ENCODE measurements at regions not wholly inside any gene's neighbourhood (a gene's known extent, or its start where the extent isn't known, plus 50 kb on each side); places are given as distances from the start of the nearest gene placed in this dataset.

DNA sequence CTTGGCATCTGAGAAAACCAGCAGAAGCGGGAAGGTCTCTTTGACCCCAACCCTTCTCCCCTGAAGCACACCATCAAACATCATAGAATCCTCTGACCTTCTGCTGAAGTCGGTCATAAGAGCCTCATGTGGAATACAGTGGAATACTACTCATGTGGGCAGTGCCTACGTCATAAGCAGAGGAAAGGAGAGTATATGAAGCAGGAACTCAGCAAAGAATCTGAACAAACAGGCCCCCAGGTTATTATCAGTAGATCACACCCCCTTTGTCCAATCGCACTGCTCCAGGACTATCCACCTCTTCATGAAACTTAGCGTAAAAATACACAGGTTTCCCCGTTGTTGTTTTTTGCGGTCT, 394.1 kb upstream of the PROK2 start:
- H3K9me3 ChIP-seq (ENCODE audit: insufficient read depth in 2 of 2, low read depth in 1 of 2, low read length in 1 of 2): no peaks in the 10 kb centered on the region; a peak in 1 of 4 replicates
- H2AK5ac ChIP-seq (ENCODE audit: low read depth, low read length): no peak overlapping the region
- no peak overlapping the region for H3K23ac ChIP-seq (ENCODE audit: insufficient read length)
- no peak overlapping the region for H4K5ac ChIP-seq (ENCODE audit: insufficient read length, low read depth, low read length)
- no peak overlapping the region for H4K8ac ChIP-seq (ENCODE audit: extremely low read depth, insufficient read depth, low read length)
- FAIRE-seq (no peak), DNase-seq (ENCODE audit: low read depth in 1 of 2, low spot score in 2 of 2) (no peak)
- H4K91ac ChIP-seq (replicated peaks; ENCODE audit: insufficient read length, low read length): no peak overlapping the region
- no peaks in the 10 kb centered on the region; a peak in 1 of 7 replicates for H3K27me3 ChIP-seq (replicated peaks in 1 of 4; ENCODE audit: control insufficient read depth in 3 of 4, extremely low read depth in 1 of 4, insufficient read depth in 3 of 4, low read length in 3 of 4)
- POLR2A ChIA-PET (ENCODE audit: partially characterized antibody): no interaction called here
- H2BK12ac ChIP-seq (ENCODE audit: low read depth, low read length): no peak overlapping the region
- no peak overlapping the region for H2BK5ac ChIP-seq (ENCODE audit: low read depth, low read length)
- no peaks in the 10 kb centered on the region for H3K79me2 ChIP-seq (ENCODE audit: control insufficient read depth in 1 of 2, insufficient read depth in 2 of 2, low read length in 2 of 2)
- H3K4me3 ChIP-seq (ENCODE audit: extremely low read depth in 1 of 4, insufficient read depth in 2 of 4, low read depth in 3 of 4, low read length in 4 of 4): no peak overlapping the region
- H3K36me3 ChIP-seq (ENCODE audit: control insufficient read depth in 2 of 4, insufficient read depth in 4 of 4, low read length in 3 of 4): no peaks in the 10 kb centered on the region
- no peaks in the 10 kb centered on the region for H4K20me1 ChIP-seq (replicated peaks in 1 of 2; ENCODE audit: control insufficient read depth in 1 of 2, insufficient read depth in 2 of 2, low read length in 2 of 2)
- no peak overlapping the region for H3K14ac ChIP-seq (ENCODE audit: insufficient read length)
- H3K4ac ChIP-seq (replicated peaks; ENCODE audit: insufficient read length, low read depth, low read length): no peak overlapping the region
- no peaks in the 10 kb centered on the region for H3K79me1 ChIP-seq (ENCODE audit: low read depth, low read length)
- H3K4me2 ChIP-seq (ENCODE audit: insufficient read depth in 1 of 2, low read depth in 2 of 2, low read length in 2 of 2): no peak overlapping the region
- no peak overlapping the region for H2AFZ ChIP-seq (ENCODE audit: low read length)
- CTCF ChIA-PET (ENCODE audit: partially characterized antibody): interaction anchor here (0.7 to 0.9 kb wide), 2 partner anchors 8 to 9 kb away, joined by 3 read pairs; no protein-coding TSS in a partner anchor
- peaks cover 0 to 3% (median 0%) of the 10 kb centered on the region in 4 experiments; a peak in 2 of 7 replicates for H3K4me1 ChIP-seq (replicated peaks in 1 of 4; ENCODE audit: control insufficient read depth in 3 of 4, insufficient read depth in 4 of 4, low read length in 3 of 4)
- H3K27ac ChIP-seq (ENCODE audit: low read depth, low read length): no peak overlapping the region
- H3K9ac ChIP-seq (replicated peaks in 1 of 4; ENCODE audit: extremely low read depth in 1 of 4, low read depth in 3 of 4, low read length in 3 of 4): no peak overlapping the region
- H2BK20ac ChIP-seq (ENCODE audit: low read length): no peak overlapping the region
- whole genome bisulfite sequencing, 2 experiments (ENCODE audit: extremely low coverage in 1 of 2, insufficient coverage in 1 of 2, insufficient read length in 1 of 2, insufficient replicate concordance in 2 of 2, low coverage in 1 of 2, low lambda C conversion rate in 2 of 2, missing lambda C conversion rate in 1 of 2): 89% methylated on average over 7 of the region's 7 CpGs; no CpG with 5 or more reads in 1 of the 2 experiments
- no peak overlapping the region for H3K18ac ChIP-seq (ENCODE audit: extremely low read depth, low read length)
- H3K23me2 ChIP-seq (ENCODE audit: low read depth, low read length): no peaks in the 10 kb centered on the region
- H3K56ac ChIP-seq (replicated peaks; ENCODE audit: insufficient read length, low read depth, low read length): no peak overlapping the region
- H2BK120ac ChIP-seq (replicated peaks; ENCODE audit: low read depth, low read length): no peak overlapping the region
- no peak overlapping the region for H2BK15ac ChIP-seq (ENCODE audit: low read length)
- TF ChIP-seq RBBP5 (IDR thresholded peaks at IDR 0.05; ENCODE audit: borderline replicate concordance, low read depth, low read length) (no peak), POLR2A (IDR thresholded peaks at IDR 0.05; ENCODE audit: control extremely low read depth in 1 of 2, low read depth in 2 of 2, low read length in 2 of 2) (no peak), KDM4A (IDR thresholded peaks at IDR 0.05; ENCODE audit: low read depth, low read length, severe bottlenecking) (no peak), JUN (IDR thresholded peaks at IDR 0.05; ENCODE audit: low read depth, low read length) (no peak), KDM1A (IDR thresholded peaks at IDR 0.05; ENCODE audit: borderline replicate concordance, low read length) (no peak), HDAC2 (IDR thresholded peaks at IDR 0.05; ENCODE audit: borderline replicate concordance in 1 of 2, low read depth in 2 of 2, low read length in 2 of 2) (no peak), TAF7 (optimal IDR thresholded peaks at IDR 0.05; ENCODE audit: borderline replicate concordance, low read depth, low read length) (no peak), SP2 (IDR thresholded peaks at IDR 0.05; ENCODE audit: low read length) (no peak), TCF12 (IDR thresholded peaks at IDR 0.05; ENCODE audit: low read depth, low read length) (no peak), PHF8 (conservative IDR thresholded peaks at IDR 0.05; ENCODE audit: low read depth, low read length) (no peak), SUZ12 (IDR thresholded peaks at IDR 0.05; ENCODE audit: low read length) (no peak), CEBPB (IDR thresholded peaks at IDR 0.05; ENCODE audit: low read depth, low read length) (no peak)
- TF ChIP-seq, protein P1, sequence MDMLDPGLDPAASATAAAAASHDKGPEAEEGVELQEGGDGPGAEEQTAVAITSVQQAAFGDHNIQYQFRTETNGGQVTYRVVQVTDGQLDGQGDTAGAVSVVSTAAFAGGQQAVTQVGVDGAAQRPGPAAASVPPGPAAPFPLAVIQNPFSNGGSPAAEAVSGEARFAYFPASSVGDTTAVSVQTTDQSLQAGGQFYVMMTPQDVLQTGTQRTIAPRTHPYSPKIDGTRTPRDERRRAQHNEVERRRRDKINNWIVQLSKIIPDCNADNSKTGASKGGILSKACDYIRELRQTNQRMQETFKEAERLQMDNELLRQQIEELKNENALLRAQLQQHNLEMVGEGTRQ (IDR thresholded peaks at IDR 0.05; ENCODE audit: low read length): no peak
- TF ChIP-seq, protein P2, sequence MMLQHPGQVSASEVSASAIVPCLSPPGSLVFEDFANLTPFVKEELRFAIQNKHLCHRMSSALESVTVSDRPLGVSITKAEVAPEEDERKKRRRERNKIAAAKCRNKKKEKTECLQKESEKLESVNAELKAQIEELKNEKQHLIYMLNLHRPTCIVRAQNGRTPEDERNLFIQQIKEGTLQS (IDR thresholded peaks at IDR 0.05; ENCODE audit: insufficient read depth, low read depth, low read length): no peak

Data from H1 (cell line).